ENCODE measurements at regions not wholly inside any gene's neighbourhood (a gene's known extent, or its start where the extent isn't known, plus 50 kb on each side); places are given as distances from the start of the nearest gene placed in this dataset.

DNA sequence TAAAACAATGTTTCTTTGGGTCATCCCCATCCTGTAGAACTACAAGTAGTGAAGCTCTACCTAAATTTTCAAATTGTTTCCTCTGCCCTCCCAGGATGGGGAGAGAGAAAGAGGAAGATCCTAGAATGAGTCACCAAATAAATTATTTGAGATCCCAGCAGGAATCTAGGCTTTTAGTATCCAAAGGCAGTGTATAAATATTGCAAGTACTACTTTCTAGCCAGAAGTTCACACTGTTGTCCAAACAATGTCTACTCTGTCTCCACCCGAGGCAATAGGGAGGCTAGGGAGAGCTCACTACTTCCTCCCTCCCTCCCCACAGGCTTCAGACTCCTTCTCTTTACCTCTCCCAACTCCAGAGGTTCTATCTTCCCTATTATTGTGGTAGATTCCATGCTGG lies 362.8 kb downstream of the MRPS30 start:
- TF ChIP-seq, protein P1, sequence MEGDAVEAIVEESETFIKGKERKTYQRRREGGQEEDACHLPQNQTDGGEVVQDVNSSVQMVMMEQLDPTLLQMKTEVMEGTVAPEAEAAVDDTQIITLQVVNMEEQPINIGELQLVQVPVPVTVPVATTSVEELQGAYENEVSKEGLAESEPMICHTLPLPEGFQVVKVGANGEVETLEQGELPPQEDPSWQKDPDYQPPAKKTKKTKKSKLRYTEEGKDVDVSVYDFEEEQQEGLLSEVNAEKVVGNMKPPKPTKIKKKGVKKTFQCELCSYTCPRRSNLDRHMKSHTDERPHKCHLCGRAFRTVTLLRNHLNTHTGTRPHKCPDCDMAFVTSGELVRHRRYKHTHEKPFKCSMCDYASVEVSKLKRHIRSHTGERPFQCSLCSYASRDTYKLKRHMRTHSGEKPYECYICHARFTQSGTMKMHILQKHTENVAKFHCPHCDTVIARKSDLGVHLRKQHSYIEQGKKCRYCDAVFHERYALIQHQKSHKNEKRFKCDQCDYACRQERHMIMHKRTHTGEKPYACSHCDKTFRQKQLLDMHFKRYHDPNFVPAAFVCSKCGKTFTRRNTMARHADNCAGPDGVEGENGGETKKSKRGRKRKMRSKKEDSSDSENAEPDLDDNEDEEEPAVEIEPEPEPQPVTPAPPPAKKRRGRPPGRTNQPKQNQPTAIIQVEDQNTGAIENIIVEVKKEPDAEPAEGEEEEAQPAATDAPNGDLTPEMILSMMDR (IDR thresholded peaks at IDR 0.05; ENCODE audit: low read depth, low read length) = no peak
- TF ChIP-seq EZH2phosphoT487 (IDR thresholded peaks at IDR 0.05; ENCODE audit: low read depth) = no peak
